HEK293 (cell line): ENCODE measurements at regions not wholly inside any gene's neighbourhood (a gene's known extent, or its start where the extent isn't known, plus 50 kb on each side); places are given as distances from the start of the nearest gene placed in this dataset.
"Not testable (repeated sequence)": the region's sequence is repeated elsewhere in the genome, so short reads cannot be mapped to it uniquely, and the experiment has no call there.

Source experiments
- CTCF ChIA-PET: fragments of 350-600 bp; formaldehyde crosslinking; extraction: SDS; loops from one replicate; lab custom pipeline; 2021; ENCODE audit warnings: antibody characterized with exemption; lab: Yijun Ruan, JAX
- POLR2A ChIA-PET: fragments of 300-600 bp; formaldehyde crosslinking; extraction: SDS; loops from one replicate; lab custom pipeline; 2020; ENCODE audit warnings: antibody characterized with exemption, inconsistent platforms; lab: Yijun Ruan, JAX
- H3K27ac ChIP-seq: fragments of 200-500 bp; sonication (Bioruptor generic); 2 replicates; pipeline ENCODE4 v1.5.1; 2014; ENCODE audit warnings: low read depth, low read length, control low read depth, inconsistent platforms; ENCODE audit errors: extremely low read depth
- H3K36me3 ChIP-seq, 2 experiments: fragments of 200-500 bp in 1 of 2; sonication (Bioruptor generic) in 1 of 2; 1 replicate in 1 of 2; 2 replicates in 1 of 2; pipeline ENCODE4 v1.5.1; 2014 to 2017; ENCODE audit warnings: inconsistent platforms in 2 of 2, low read length in 2 of 2; ENCODE audit not compliant: control insufficient read depth in 2 of 2, insufficient read depth in 1 of 2
- H3K4me1 ChIP-seq: fragments of 200-500 bp; sonication (Bioruptor generic); 2 replicates; pipeline ENCODE4 v1.5.1; 2014; ENCODE audit warnings: mild to moderate bottlenecking, low read length, inconsistent platforms; ENCODE audit not compliant: control insufficient read depth, insufficient read depth
- H3K4me3 ChIP-seq: 2 replicates; pipeline ENCODE4 v1.5.1; 2011; ENCODE audit warnings: low read depth, mild to moderate bottlenecking, control low read depth, low read length, moderate library complexity
- H3K9me3 ChIP-seq: fragments of 200-500 bp; sonication (Bioruptor generic); 2 replicates; pipeline ENCODE4 v1.5.1; 2014; ENCODE audit warnings: low read depth, low read length, inconsistent platforms; ENCODE audit not compliant: control insufficient read depth, insufficient read depth
- GLI2 ChIP-seq: fragments of 450-650 bp; formaldehyde crosslinking; IDR thresholded peaks from 2 replicates; pipeline ENCODE4; 2017; ENCODE audit warnings: missing biosample characterization, missing genetic modification characterization, low read depth, borderline replicate concordance
- GLIS1 ChIP-seq: fragments of 450-650 bp; formaldehyde crosslinking; IDR thresholded peaks from 2 replicates; pipeline ENCODE4 v1.5.1; 2016; ENCODE audit warnings: missing biosample characterization, missing genetic modification characterization
- GLIS2 ChIP-seq: fragments of 450-650 bp; formaldehyde crosslinking; IDR thresholded peaks from 2 replicates; pipeline ENCODE4 v1.5.1; 2016; ENCODE audit warnings: missing biosample characterization, missing genetic modification characterization
- HOXA7 ChIP-seq: sonication (generic); formaldehyde crosslinking; IDR thresholded peaks from 2 replicates; pipeline ENCODE4 v1.8.1; 2022; ENCODE audit warnings: missing genetic modification reagents, borderline replicate concordance
- SP2 ChIP-seq: fragments of 450-650 bp; formaldehyde crosslinking; IDR thresholded peaks from 2 replicates; pipeline ENCODE4 v1.5.1; 2016; ENCODE audit warnings: missing biosample characterization, missing genetic modification characterization
- ZNF112 ChIP-seq: fragments of 450-650 bp; formaldehyde crosslinking; IDR thresholded peaks from 2 replicates; pipeline ENCODE4 v1.5.0; 2017; ENCODE audit warnings: missing biosample characterization, missing genetic modification characterization
- ZNF121 ChIP-seq: fragments of 450-650 bp; formaldehyde crosslinking; IDR thresholded peaks from 2 replicates; pipeline ENCODE4 v1.5.1; 2016; ENCODE audit warnings: missing biosample characterization, missing genetic modification characterization
- ZNF140 ChIP-seq: fragments of 450-650 bp; formaldehyde crosslinking; IDR thresholded peaks from 2 replicates; pipeline ENCODE4 v1.5.1; 2016; ENCODE audit warnings: missing biosample characterization, missing genetic modification characterization
- ZNF184 ChIP-seq: fragments of 450-650 bp; IDR thresholded peaks from 2 replicates; pipeline ENCODE4 v1.5.1; 2018; ENCODE audit warnings: missing biosample characterization, mild to moderate bottlenecking, missing genetic modification characterization
- ZNF19 ChIP-seq: fragments of 450-650 bp; formaldehyde crosslinking; IDR thresholded peaks from 2 replicates; pipeline ENCODE4; 2016; ENCODE audit warnings: missing biosample characterization, missing genetic modification characterization, low read depth
- ZNF549 ChIP-seq: fragments of 450-650 bp; IDR thresholded peaks from 2 replicates; pipeline ENCODE4 v1.5.1; 2018; ENCODE audit warnings: missing biosample characterization, missing genetic modification characterization, mild to moderate bottlenecking, inconsistent platforms, moderate library complexity
- ZNF660 ChIP-seq: fragments of 450-650 bp; IDR thresholded peaks from 2 replicates; pipeline ENCODE4 v1.5.1; 2018; ENCODE audit warnings: missing biosample characterization, mild to moderate bottlenecking, missing genetic modification characterization
- ZNF707 ChIP-seq: fragments of 450-650 bp; formaldehyde crosslinking; IDR thresholded peaks from 2 replicates; pipeline ENCODE4 v1.5.1; 2016; ENCODE audit warnings: missing biosample characterization, missing genetic modification characterization
- ZXDB ChIP-seq: fragments of 450-650 bp; formaldehyde crosslinking; IDR thresholded peaks from 2 replicates; pipeline ENCODE4 v1.5.1; 2016; ENCODE audit warnings: missing biosample characterization, missing genetic modification characterization
- TF ChIP-seq, protein P1 (sequence below): fragments of 450-650 bp; formaldehyde crosslinking; IDR thresholded peaks from 2 replicates; pipeline ENCODE4 v1.5.1; 2016; ENCODE audit warnings: missing biosample characterization, missing genetic modification characterization
- TF ChIP-seq, protein P2 (sequence below): fragments of 450-650 bp; formaldehyde crosslinking; IDR thresholded peaks from 2 replicates; pipeline ENCODE4 v1.5.1; 2016; ENCODE audit warnings: missing biosample characterization, missing genetic modification characterization
- TF ChIP-seq, protein P3 (sequence below): fragments of 450-650 bp; formaldehyde crosslinking; IDR thresholded peaks from 2 replicates; pipeline ENCODE4 v1.5.1; 2016; ENCODE audit warnings: missing biosample characterization, missing genetic modification characterization
- TF ChIP-seq, protein P4 (sequence below): fragments of 450-650 bp; formaldehyde crosslinking; IDR thresholded peaks from 2 replicates; pipeline ENCODE4 v1.5.1; 2016; ENCODE audit warnings: missing biosample characterization, missing genetic modification characterization, borderline replicate concordance

DNA sequence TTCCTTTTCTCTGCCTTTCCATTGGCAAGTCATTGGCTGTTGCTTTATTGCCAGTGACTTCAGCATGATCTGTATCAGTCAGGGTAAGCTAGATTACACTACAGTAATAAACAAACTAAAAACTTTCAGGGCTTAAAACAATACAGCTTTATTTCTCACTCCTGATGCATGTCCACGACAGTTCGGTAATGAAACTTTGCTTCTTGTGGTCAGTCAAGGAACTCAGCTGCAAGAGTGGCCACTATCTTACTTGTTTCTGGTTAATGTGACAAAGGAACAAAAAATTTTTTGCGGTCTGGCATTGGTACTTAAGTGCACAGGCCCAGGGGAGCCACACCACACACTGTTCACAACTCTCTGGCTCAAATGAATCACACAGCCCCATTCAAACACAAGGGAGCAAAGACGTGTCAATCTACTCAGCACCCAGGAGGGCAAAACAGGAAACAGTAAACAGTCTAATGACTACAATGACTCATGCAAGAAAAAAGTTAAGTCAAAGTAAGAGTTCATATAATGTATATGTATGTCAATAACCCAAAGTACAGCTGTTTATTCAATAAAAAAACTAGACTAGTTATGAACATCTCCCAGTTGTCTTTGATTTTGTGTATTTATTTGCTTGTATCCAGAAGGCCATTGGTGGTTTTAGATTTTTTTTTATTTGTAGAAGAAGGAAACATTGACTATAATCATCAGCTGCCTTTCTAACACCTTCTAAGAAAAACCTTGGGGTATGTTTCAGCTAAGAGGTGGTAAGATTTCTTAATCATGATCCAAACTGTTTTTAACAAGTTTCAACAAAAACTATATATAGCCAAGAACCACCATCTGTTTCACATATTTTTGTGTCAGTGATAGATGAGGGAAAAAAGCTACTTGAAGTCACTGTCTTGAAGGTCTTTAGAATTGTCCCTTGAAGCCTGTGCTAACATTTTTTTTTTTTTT, 134.4 kb upstream of the FAM3C start (continued):
- TF ChIP-seq, protein P1, sequence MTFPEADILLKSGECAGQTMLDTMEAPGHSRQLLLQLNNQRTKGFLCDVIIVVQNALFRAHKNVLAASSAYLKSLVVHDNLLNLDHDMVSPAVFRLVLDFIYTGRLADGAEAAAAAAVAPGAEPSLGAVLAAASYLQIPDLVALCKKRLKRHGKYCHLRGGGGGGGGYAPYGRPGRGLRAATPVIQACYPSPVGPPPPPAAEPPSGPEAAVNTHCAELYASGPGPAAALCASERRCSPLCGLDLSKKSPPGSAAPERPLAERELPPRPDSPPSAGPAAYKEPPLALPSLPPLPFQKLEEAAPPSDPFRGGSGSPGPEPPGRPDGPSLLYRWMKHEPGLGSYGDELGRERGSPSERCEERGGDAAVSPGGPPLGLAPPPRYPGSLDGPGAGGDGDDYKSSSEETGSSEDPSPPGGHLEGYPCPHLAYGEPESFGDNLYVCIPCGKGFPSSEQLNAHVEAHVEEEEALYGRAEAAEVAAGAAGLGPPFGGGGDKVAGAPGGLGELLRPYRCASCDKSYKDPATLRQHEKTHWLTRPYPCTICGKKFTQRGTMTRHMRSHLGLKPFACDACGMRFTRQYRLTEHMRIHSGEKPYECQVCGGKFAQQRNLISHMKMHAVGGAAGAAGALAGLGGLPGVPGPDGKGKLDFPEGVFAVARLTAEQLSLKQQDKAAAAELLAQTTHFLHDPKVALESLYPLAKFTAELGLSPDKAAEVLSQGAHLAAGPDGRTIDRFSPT (tag by site-specific recombination): no peak
- TF ChIP-seq GLIS2 (tag by site-specific recombination) (no peak), ZNF140 (tag by site-specific recombination) (no peak), GLIS1 (peak; percentile 77)
- TF ChIP-seq, protein P2, sequence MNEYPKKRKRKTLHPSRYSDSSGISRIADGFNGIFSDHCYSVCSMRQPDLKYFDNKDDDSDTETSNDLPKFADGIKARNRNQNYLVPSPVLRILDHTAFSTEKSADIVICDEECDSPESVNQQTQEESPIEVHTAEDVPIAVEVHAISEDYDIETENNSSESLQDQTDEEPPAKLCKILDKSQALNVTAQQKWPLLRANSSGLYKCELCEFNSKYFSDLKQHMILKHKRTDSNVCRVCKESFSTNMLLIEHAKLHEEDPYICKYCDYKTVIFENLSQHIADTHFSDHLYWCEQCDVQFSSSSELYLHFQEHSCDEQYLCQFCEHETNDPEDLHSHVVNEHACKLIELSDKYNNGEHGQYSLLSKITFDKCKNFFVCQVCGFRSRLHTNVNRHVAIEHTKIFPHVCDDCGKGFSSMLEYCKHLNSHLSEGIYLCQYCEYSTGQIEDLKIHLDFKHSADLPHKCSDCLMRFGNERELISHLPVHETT (tag by site-specific recombination): no peak
- TF ChIP-seq, all 188 proteins: peak for 5

DNA sequence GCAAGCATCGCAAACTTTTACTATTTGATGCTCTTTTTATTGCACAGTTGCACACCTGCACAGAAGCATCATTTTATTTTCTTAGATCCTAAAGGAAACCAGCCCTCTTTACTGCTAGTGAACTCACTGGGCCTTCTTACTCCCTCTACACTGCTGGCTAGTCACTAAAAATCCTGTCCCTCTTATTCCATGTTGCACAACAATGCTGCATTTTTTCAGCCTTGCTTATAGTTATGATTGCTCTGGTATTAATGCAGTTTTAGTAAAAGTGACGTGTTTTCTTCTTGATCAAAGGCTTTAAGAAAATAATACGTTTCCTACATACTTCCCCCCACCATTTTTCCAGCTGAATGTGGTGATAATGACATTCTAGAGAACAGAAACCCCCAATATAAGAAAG, 132.9 kb upstream of the FAM3C start:
- CTCF ChIA-PET: no interaction called here
- H3K4me1 ChIP-seq: no peaks in the 10 kb centered on the region
- no peaks in the 10 kb centered on the region for H3K36me3 ChIP-seq
- H3K27ac ChIP-seq: no peak overlapping the region
- H3K4me3 ChIP-seq: no peak overlapping the region
- TF ChIP-seq ZNF549 (tag by site-specific recombination) (0 out of 2 replicates have a peak, but pooled peaks have one; percentile 20), ZNF707 (no peak)
- H3K9me3 ChIP-seq: no peaks in the 10 kb centered on the region
- POLR2A ChIA-PET: no interaction called here

DNA sequence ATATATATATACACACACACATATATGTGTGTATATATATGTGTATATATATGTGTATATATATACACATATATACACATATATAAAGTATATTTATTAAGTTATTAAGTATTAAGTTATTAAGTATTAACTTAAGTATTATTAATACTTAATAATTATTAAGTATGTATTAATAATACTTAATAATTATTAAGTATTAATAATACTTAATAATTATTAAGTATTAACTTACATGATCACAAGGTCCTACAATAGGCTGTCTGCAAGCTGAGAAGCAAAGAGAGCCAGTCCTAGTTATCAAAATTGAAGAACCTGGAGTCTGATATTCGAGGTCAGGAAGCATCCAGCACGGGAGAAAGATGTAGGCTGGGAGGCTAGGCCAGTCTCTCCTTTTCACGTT, 130.1 kb upstream of the FAM3C start:
- CTCF ChIA-PET, H3K4me1 ChIP-seq, H3K36me3 ChIP-seq: not testable (repeated sequence)

DNA sequence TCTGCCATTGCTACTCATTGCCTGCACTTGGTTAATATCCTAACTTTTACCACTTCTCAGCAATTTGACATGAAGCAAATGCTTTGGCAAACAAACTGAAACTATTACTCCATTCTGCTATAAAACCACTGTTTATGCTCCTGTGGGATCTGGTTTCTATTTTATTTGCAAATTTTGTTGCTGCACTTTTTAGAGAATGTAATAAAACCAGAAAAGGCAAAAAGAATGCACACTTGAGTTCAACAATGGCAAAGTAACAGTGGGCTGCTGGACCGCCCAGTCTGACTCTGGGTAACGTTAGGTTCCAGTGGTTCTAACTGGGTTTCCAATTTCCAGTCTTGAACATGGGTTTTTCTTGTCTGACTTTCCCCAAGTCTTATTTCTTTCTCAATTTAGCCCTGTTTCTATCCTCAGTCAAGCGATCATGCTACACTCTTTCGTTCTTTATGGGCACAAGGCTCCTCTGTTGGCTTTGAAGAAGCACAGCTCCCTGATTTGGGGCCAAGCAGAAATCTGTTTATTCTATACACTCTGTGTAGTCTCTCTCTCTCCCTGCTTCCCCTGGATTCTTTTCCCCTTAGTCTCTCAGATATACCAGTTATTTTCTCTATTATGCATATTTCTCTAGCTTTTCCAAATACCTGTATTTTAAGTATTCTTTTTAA, 129.2 kb upstream of the FAM3C start:
- ChIA-PET CTCF (no interaction called here), POLR2A (no interaction called here)
- no peaks in the 10 kb centered on the region for H3K4me1 ChIP-seq
- H3K27ac ChIP-seq: no peak overlapping the region
- H3K9me3 ChIP-seq: no peaks in the 10 kb centered on the region
- no peak overlapping the region for H3K4me3 ChIP-seq
- H3K36me3 ChIP-seq: no peaks in the 10 kb centered on the region
- no peak for TF ChIP-seq ZNF19 (tag by site-specific recombination)
- TF ChIP-seq ZNF112 (tag by site-specific recombination): no peak
- TF ChIP-seq, protein P2 (tag by site-specific recombination): no peak
- TF ChIP-seq ZNF121 (tag by site-specific recombination): no peak
- TF ChIP-seq ZNF660 (tag by site-specific recombination): no peak
- TF ChIP-seq, protein P3, sequence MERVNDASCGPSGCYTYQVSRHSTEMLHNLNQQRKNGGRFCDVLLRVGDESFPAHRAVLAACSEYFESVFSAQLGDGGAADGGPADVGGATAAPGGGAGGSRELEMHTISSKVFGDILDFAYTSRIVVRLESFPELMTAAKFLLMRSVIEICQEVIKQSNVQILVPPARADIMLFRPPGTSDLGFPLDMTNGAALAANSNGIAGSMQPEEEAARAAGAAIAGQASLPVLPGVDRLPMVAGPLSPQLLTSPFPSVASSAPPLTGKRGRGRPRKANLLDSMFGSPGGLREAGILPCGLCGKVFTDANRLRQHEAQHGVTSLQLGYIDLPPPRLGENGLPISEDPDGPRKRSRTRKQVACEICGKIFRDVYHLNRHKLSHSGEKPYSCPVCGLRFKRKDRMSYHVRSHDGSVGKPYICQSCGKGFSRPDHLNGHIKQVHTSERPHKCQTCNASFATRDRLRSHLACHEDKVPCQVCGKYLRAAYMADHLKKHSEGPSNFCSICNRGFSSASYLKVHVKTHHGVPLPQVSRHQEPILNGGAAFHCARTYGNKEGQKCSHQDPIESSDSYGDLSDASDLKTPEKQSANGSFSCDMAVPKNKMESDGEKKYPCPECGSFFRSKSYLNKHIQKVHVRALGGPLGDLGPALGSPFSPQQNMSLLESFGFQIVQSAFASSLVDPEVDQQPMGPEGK (tag by site-specific recombination): no peak
- no peak for TF ChIP-seq ZNF184
- TF ChIP-seq, protein P4, sequence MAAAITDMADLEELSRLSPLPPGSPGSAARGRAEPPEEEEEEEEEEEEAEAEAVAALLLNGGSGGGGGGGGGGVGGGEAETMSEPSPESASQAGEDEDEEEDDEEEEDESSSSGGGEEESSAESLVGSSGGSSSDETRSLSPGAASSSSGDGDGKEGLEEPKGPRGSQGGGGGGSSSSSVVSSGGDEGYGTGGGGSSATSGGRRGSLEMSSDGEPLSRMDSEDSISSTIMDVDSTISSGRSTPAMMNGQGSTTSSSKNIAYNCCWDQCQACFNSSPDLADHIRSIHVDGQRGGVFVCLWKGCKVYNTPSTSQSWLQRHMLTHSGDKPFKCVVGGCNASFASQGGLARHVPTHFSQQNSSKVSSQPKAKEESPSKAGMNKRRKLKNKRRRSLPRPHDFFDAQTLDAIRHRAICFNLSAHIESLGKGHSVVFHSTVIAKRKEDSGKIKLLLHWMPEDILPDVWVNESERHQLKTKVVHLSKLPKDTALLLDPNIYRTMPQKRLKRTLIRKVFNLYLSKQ: no peak
- TF ChIP-seq HOXA7 (CRISPR knock-in tag): no peak
- TF ChIP-seq GLI2 (tag by site-specific recombination): no peak
- TF ChIP-seq ZXDB (tag by site-specific recombination): no peak
- no peak for TF ChIP-seq SP2

More for the DNA sequence above, 130.1 kb upstream of the FAM3C start:
- POLR2A ChIA-PET, H3K4me3 ChIP-seq, H3K9me3 ChIP-seq, H3K27ac ChIP-seq: not testable (repeated sequence)
